ENCODE measurements at regions not wholly inside any gene's neighbourhood (a gene's known extent, or its start where the extent isn't known, plus 50 kb on each side); places are given as distances from the start of the nearest gene placed in this dataset.
"Not testable (repeated sequence)": the region's sequence is repeated elsewhere in the genome, so short reads cannot be mapped to it uniquely, and the experiment has no call there.

DNA sequence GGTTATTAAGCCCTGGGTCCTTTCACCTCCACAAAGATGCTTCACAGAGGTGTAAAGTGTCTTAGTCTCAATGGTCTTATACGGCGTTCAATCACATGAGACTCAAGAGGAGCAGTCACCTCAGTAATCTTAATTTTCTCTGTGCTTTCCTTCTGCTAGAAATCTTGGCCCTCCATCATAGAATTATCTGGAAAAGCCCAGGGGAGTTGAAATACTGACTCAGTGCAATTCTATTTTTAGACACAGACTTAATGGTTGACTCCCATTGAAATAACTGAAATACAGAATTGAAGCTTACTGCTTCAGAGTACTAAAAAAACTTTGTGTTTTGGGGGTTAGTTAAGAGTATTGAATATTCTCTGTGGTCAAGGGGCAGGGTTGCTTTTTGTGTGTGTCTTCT, 94.5 kb upstream of the IL15 start:
- DNase-seq: no peak

DNA sequence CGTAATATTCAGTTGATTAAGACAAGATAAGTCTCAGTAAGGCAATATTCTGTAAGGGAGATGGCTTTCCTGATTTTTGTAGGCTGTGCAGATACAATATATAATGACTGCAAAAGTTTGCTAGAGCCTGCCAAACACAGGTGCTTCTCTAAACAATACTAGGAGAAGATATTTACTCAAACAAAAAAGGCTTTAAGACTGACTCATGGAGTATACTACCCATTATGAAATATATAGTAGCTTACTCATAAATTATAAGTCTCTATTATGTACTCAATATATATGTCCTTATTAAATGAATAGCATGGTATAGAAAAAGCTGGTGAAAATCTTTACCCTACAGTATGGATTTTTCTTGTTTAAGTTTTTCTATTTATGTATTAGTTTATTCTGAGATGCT, 93.2 kb upstream of the IL15 start:
- no peak for DNase-seq

DNA sequence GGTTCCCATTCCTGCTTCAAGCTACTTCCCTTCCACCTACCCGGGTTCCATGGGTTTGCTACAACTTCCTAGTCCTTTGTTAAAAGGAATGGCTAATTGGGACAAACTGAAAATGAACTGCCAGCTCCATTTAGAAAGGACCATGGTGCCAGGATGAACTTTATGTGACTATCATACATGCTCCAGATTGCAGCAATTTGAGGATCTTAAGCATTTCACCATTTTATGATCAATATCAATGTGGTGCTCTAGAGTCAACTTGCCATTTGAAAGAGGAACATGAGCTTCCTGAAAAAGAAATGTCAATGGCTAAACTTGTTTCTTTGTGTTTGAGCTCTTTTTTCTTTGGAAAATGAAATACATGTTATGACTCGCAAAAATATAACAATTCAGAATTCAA, 92.7 kb upstream of the IL15 start:
- DNase-seq: no peak

DNA sequence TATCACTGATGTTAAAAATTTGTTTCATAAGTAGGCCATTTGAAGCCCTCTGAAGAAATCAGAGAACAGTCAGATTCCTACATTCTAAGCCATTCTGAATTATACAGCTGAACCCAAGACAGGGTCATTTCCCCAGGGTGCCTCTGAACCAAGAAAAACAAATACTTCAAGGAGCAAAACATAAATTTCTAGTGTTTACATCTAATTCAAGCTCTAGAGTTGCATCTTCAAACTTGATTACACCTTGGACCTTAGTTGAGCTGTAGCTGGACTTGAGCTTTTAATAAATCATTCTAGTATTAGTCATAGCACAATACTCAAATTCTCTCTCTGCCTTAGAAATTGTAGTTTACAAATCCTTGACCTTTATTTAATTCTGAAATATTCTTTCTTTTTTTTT, 87.6 kb upstream of the IL15 start:
- DNase-seq: no peak

DNA sequence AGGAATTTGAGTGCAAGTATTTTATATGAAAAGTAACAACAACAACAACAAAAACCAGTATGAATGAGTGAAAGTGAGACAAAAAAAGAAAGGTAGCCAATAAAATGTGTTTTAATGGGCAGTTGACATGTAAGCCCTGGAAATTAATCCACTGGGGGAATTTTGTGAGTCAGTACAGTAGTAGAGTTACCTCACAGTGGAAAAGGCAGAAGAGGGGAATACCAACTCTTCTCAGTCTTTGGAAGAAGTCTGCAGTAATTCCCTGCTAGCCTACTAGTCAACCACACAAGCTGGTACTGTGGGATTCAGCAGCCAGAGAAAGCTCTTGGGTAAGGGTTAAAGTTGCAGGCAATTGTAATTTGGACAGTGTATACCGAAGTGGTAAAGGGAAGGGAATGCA, 76.3 kb upstream of the IL15 start:
- no peak for DNase-seq

DNA sequence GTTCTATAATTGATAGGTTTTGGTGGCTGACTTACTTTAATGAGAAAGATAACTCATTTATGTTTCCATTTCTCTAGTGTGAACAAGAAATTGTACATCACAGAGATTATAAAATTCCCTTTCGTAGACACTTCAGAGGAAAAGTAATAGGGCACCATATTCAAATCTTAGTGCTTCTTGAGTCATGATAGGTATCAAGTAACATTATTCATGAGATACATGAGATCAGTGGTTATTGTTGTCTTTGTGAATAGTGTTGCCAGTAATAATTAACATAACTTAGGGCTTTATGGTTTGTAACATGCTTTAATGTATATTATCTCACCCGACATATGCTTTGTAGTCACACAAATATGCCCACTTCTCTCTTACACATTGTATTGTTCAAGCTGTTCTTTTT, 73.7 kb upstream of the IL15 start:
- no peak for DNase-seq

DNA sequence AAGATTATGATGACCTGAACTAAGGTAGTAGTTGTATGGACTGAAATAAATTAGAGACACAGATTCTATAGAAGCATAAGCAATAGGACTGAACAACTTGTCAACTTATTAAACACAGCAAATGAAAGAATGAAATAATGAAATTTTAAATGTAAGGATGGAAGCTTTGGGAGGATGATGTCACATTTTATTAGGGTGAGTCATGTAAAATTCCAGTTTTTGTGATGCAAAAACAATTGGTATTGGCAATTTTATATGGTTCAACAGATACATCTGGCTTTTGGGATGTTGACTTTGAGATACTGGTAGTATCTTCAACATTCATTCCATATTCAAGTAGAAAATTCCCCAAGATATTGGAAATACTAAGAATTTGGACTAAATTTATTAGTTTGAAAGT, 72.7 kb upstream of the IL15 start:
- DNase-seq: no peak

DNA sequence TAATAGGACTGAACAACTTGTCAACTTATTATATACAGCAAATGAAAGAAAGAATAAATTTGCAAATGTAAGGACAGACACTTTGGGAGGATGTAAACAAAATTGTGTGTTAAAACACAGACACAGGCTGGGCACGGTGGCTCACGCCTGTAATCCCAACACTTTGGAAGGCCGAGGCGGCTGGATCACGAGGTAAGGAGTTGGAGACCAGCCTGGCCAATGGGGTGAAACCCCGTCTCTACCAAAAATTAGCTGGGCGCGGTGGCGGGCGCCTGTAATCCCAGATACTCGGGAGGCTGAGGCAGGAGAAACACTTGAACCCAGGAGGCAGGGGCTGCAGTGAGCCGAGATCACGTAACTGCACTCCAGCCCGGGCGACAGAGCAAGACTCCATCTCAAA, 71.4 kb upstream of the IL15 start:
- DNase-seq: not testable (repeated sequence)

DNA sequence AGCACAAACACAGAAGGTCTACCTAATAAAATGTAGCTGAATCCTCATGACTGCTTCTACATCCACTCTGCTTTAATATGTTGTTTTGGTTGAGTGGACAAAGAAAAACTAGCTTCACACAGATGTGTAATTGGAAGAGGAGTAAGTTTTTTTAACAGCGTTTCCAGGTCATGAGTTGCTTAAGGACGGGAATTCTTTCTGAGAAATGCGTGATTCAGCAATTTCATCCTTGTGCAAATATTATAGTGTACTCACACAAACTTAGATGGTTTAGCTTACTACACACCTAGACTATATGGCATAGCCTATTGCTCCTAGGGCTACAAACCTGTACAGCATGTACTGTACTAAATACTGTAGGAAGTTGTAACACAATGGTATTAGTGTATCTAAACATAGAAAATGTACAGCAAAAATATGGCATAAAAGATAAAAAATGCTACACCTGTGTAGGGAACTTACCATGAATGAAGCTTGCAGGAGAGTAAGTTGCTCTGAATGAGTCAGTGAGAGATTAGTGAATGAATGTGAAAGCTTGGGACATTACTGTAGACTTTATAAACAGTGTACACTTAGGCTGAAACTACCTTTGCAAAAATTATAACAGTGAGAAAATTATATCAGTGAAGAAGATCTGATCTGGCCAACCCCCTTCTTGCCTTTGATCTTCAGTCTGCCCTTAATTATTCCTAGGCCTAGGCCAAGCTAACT, 70.8 kb upstream of the IL15 start:
- DNase-seq: no peak

DNA sequence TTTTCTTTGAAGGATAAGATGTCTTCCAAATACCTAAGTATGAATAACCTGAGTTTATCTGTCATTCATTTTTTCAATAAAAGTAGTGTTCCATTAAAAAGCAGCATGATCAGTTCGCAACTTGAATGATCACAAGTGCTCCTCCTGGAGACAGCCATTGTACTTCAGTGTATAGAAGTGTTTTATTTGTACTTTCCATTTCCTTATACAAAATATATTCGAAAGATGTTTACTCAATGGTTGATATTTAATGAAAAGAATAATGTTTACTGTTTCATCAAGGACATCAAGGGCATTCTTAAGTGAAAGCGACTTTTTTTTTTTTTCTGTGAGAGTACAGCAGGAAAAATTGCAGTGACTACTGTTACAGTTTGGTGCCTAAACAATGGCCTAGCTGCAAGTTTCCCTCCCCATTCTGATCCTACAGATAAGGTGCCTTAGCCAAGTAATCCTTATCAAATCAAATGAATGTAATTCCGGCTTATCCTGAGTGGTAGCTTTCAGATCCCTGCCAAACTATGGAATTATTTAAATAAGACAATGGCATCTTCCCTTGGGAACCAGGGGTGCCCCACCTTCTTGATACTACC, 69.0 kb upstream of the IL15 start:
- no peak for DNase-seq

DNA sequence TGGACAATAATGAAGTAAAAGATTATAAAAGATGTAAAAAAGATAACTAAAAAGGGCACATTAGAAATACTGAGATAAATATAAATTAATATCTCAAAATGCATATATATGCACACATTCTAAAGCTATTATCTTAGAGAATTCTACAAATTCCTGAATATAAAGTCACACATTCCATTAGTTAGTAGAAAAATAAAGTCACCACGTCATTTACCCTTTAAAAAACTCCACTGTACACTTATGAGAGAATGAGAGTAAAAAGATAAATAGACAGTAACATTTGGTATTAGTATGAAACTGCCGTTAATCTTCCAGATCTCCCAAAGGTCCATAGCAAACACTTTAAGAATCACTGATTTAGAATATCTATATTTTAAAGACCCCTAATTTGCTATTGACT, 67.2 kb upstream of the IL15 start:
- no peak for DNase-seq

DNA sequence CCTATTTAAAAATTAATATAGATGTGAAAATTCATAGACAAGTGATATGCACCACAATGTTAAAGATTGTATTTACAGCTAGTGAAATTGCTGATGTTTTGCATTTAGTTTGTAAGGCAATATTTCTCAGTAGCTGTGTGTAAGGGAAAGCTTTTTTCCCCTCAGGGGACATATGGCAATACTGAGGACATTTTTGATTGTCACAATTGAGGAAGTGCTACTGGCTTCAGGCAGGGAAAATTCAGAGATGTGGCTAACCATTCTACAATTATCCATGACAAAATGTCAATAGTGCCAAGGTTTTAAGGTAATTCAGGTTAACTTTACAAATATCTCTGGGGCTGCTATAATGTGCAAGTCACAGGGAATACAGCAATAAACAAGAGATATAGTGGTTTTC, 66.1 kb upstream of the IL15 start:
- DNase-seq: no peak

DNA sequence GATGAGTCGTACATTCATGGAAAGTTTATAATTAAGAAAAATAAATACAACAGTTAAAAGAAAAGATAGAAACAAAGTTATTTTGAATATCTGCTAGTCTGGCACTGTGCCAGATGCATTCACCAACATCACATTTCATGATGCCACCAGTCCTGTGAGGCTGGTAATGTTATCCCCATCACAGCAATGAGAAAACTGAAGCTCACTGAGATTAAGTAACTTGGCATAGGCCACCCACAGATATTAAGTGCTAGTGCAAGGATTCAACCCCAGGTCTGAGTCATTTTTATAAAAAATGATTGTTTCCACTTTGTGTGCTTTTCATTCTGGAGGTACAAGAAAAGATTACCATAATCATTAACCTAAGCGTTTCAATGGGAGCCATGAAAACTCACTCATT, 65.0 kb upstream of the IL15 start:
- no peak for DNase-seq

DNA sequence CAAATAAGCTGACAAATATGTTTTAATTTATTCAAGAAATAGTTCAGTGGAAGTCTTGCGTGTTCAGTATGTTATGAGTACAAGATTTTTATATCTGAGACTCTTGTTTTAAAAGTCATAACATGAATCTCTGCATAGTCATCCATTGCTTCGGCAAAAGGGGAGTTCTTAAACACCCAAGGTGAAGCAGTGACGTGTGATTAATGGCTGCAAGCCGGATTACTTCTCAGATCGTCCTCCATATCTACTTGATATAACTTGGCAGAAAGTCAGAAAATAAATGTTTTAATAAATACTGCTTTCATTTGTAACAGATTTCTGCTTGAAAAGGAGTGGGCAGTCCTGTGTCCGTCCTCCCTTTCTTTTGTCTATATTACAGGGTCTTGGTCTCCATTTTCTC, 64.6 kb upstream of the IL15 start:
- no peak for DNase-seq

DNA sequence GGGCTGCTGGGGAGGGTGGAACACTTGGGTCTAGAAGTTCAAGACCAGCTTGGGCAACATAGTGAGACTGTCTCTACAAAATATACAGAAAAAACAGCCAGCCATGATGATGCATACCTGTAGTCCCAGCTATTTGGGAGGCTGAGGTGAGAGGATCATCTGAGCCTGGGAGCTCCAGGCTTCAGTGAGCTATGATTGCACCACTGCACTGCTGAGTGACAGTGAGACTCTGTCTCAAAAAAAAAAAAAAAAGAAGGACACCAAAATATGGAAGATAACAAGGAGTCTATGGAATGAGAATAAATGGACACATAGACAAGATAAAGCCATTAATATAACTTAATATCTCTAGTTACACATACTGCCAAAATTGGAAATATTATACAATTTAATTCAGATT, 62.7 kb upstream of the IL15 start:
- DNase-seq: no peak

DNA sequence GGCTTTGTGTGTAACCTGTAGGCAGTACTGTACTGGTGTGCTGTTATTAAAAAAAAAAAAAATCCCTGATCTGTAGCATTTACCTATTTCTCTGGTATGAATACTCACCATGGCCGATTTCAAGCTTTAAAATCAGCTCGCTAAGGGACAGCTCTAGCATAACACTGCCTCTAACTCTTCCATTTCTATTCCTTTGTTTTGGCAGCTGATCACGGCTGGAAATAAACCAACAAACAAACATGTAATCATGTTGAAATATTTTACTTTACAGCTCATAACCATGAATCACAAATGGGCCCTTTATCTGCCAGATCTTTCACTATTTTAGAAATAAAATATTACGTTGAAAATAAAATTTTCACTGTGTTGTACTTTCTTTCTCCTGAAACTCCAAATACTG, 60.5 kb upstream of the IL15 start:
- no peak for DNase-seq

DNA sequence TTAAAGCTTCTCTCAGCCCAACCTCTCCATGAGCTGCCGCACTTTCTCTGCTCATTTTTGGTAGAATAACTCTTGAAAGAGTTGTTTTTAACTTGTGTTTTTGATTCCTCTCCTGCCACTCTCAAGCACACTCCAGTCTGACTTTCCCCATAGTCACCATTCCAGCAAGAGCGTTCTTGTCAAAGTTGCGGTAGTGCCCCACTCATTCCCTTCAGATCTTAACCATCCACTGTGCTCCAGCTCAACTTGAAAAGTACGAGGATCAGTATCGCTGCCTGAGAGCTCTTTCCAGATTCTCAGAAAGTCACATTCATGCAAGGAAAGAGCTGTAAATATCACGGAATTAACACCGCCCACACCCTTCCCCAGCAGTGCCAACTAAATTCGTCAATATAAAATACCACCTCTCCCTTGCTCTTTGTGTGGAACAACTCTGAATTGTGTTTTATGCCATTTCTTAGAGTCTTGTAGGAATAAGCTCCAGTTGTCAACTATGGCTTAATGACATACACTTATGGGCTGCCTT, 59.7 kb upstream of the IL15 start:
- no peak for DNase-seq

DNA sequence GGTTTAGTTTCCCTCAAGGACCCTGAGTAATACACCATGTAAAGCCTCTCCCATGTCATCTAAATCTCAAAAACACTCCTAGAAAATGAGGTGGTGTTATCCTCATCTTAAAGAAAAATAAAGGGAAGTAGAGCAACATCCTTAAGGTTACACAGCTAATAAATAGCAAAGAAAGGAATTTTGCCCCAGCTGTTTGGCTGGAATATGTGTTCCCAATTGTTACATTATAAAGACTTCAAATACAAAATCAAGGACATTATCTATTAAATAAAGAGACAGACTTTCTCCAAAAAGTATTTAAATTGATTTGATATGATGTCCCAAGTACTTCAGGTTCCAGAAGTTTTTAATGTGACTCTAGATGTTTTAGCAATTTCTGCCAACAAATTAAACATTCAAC, 57.9 kb upstream of the IL15 start:
- DNase-seq: no peak

DNA sequence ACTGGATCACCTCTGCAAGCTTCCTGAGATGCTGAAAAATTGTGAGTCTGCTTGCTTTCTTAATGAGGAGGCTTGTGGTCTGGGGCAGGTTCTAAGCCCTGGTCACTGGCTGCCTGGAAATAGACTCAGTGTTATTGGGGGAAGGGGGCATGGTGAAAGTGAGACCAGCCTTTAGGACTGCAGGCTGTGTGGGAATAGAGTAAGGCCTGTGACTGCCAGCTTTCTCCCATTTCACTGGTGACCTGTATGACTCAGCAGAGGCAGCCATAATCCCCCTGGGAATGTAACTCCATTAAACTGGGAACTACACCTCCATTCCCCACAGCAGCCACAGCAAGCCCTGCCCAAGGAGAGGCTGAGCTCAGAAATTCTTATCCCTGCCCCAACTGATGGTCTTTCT, 55.9 kb upstream of the IL15 start:
- no peak for DNase-seq

Data from SW 1271 (cell line).